Mesenchymal stem cell (in vitro differentiated cells and primary cell): ENCODE measurements at regions not wholly inside any gene's neighbourhood (a gene's known extent, or its start where the extent isn't known, plus 50 kb on each side); places are given as distances from the start of the nearest gene placed in this dataset.

Experiments used
- DNase-seq: peaks from one replicate; pipeline ENCODE4 v3.0.0-alpha.2; 2013
- H2AFZ ChIP-seq: one replicate; pipeline ENCODE4 v1.6.1; 2013; ENCODE audit warnings: low read depth, mild to moderate bottlenecking, control low read depth, inconsistent platforms, low read length, moderate library complexity
- H2AK5ac ChIP-seq: 2 replicates; pipeline ENCODE4 v1.6.1; 2013; ENCODE audit warnings: low read length, moderate library complexity, mild to moderate bottlenecking, inconsistent platforms; ENCODE audit not compliant: severe bottlenecking
- H2BK120ac ChIP-seq: one replicate; pipeline ENCODE4 v1.6.1; 2013; ENCODE audit warnings: low read depth, mild to moderate bottlenecking, inconsistent platforms, low read length, moderate library complexity
- H2BK12ac ChIP-seq, 2 experiments: one replicate each; pipeline ENCODE4 v1.6.1; 2013; ENCODE audit warnings: inconsistent platforms in 2 of 2, low read length in 2 of 2, mild to moderate bottlenecking in 2 of 2, moderate library complexity in 2 of 2, control low read depth in 1 of 2
- H2BK15ac ChIP-seq: one replicate; pipeline ENCODE4 v1.6.1; 2013; ENCODE audit warnings: mild to moderate bottlenecking, low read depth, inconsistent platforms; ENCODE audit not compliant: poor library complexity, severe bottlenecking
- H2BK5ac ChIP-seq: 2 replicates; pipeline ENCODE4 v1.6.1; 2013; ENCODE audit warnings: low read depth, mild to moderate bottlenecking, low read length, control low read depth, inconsistent platforms; ENCODE audit not compliant: poor library complexity, severe bottlenecking
- H3K14ac ChIP-seq, 2 experiments: one replicate each; pipeline ENCODE4 v1.6.1; 2013; ENCODE audit warnings: inconsistent platforms in 2 of 2, low read length in 2 of 2, control low read depth in 1 of 2, mild to moderate bottlenecking in 1 of 2, moderate library complexity in 1 of 2
- H3K18ac ChIP-seq, 2 experiments: one replicate each; pipeline ENCODE4 v1.6.1; 2013; ENCODE audit warnings: inconsistent platforms in 2 of 2, low read length in 2 of 2, control low read depth in 1 of 2, low read depth in 1 of 2, mild to moderate bottlenecking in 1 of 2
- H3K23ac ChIP-seq, 2 experiments: one replicate each; pipeline ENCODE4 v1.6.1; 2013; ENCODE audit warnings: inconsistent platforms in 2 of 2, low read length in 2 of 2, mild to moderate bottlenecking in 2 of 2, moderate library complexity in 2 of 2, control low read depth in 1 of 2
- H3K27ac ChIP-seq: 2 replicates; pipeline ENCODE4 v1.5.1; 2013; ENCODE audit warnings: mild to moderate bottlenecking, moderate library complexity, low read length, control low read depth, inconsistent platforms; ENCODE audit not compliant: poor library complexity, severe bottlenecking
- H3K27me3 ChIP-seq, 2 experiments: 2 replicates each; pipeline versions ENCODE4 v1.6.1 to v1.7.0; 2013; ENCODE audit warnings: low read length in 2 of 2, mild to moderate bottlenecking in 2 of 2, moderate library complexity in 2 of 2, control low read depth in 1 of 2, inconsistent platforms in 1 of 2; ENCODE audit not compliant: control insufficient read depth in 1 of 2, insufficient read depth in 1 of 2
- H3K36me3 ChIP-seq, 2 experiments: 2 replicates each; pipeline versions ENCODE4 v1.6.1 to v1.7.0; 2013; ENCODE audit warnings: low read length in 2 of 2, control low read depth in 1 of 2, inconsistent platforms in 1 of 2, low read depth in 1 of 2, mild to moderate bottlenecking in 1 of 2; ENCODE audit not compliant: insufficient read depth in 2 of 2, control insufficient read depth in 1 of 2
- H3K4ac ChIP-seq, 2 experiments: one replicate each; pipeline ENCODE4 v1.6.1; 2013; ENCODE audit warnings: inconsistent platforms in 2 of 2, low read length in 2 of 2, mild to moderate bottlenecking in 2 of 2, moderate library complexity in 2 of 2, control low read depth in 1 of 2, low read depth in 1 of 2
- H3K4me1 ChIP-seq: 2 replicates; pipeline ENCODE4 v1.6.1; 2013; ENCODE audit warnings: low read depth, low read length, control low read depth; ENCODE audit not compliant: control insufficient read depth, insufficient read depth
- H3K4me2 ChIP-seq: 2 replicates; pipeline ENCODE4 v1.6.1; 2013; ENCODE audit warnings: low read length, mild to moderate bottlenecking, inconsistent platforms; ENCODE audit not compliant: poor library complexity, severe bottlenecking
- H3K4me3 ChIP-seq, 2 experiments: 2 replicates each; pipeline versions ENCODE4 v1.5.1 to v1.7.0; 2013; ENCODE audit warnings: low read length in 2 of 2, mild to moderate bottlenecking in 2 of 2, control low read depth in 1 of 2, low read depth in 1 of 2; ENCODE audit not compliant: insufficient read depth in 1 of 2
- H3K79me1 ChIP-seq: replicated peaks from 2 replicates; pipeline ENCODE4 v1.6.1; 2013; ENCODE audit warnings: mild to moderate bottlenecking, control low read depth, low read length, inconsistent platforms; ENCODE audit not compliant: poor library complexity, severe bottlenecking
- H3K9ac ChIP-seq: 2 replicates; pipeline ENCODE4 v1.7.0; 2013; ENCODE audit warnings: mild to moderate bottlenecking, low read length, moderate library complexity
- H3K9me3 ChIP-seq: 2 replicates; pipeline ENCODE4 v1.7.0; 2013; ENCODE audit warnings: mild to moderate bottlenecking, low read length; ENCODE audit not compliant: control insufficient read depth
- H4K8ac ChIP-seq: one replicate; pipeline ENCODE4 v1.6.1; 2013; ENCODE audit warnings: inconsistent platforms, mild to moderate bottlenecking, low read length, moderate library complexity
- H4K91ac ChIP-seq: one replicate; pipeline ENCODE4 v1.6.1; 2013; ENCODE audit warnings: mild to moderate bottlenecking, low read length, inconsistent platforms
- WGBS: methylation state at CpG from one replicate; pipeline ENCODE4 v1.1.7; 2013; ENCODE audit warnings: mixed read lengths; 5-methylcytosine and 5-hydroxymethylcytosine counted together

GRCh38 chr9:73347720-73348119, 196.1 kb downstream of the ANXA1 start:
- Histone ChIP-seq H3K14ac (no peak overlapping the region), H3K79me1 (no peaks in the 10 kb centered on the region), H4K91ac (no peak overlapping the region), H3K4me1 (no peaks in the 10 kb centered on the region), H3K9ac (no peak overlapping the region), H3K9me3 (peaks cover 8% of the 10 kb centered on the region), H3K4me2 (no peak overlapping the region), H3K36me3 (no peaks in the 10 kb centered on the region), H4K8ac (no peak overlapping the region), H3K4me3 (no peak overlapping the region), H3K27ac (no peak overlapping the region), H3K4ac (no peak overlapping the region), H2BK120ac (no peak overlapping the region), H2BK5ac (no peak overlapping the region), H3K23ac (no peak overlapping the region), H3K18ac (no peak overlapping the region), H2AK5ac (no peak overlapping the region), H2BK15ac (no peak overlapping the region), H3K27me3 (no peaks in the 10 kb centered on the region), H2AFZ (no peak overlapping the region), H2BK12ac (no peak overlapping the region)
- DNase-seq: no peak
- WGBS: 64% methylated on average over 1 of the region's 1 CpG

DNA sequence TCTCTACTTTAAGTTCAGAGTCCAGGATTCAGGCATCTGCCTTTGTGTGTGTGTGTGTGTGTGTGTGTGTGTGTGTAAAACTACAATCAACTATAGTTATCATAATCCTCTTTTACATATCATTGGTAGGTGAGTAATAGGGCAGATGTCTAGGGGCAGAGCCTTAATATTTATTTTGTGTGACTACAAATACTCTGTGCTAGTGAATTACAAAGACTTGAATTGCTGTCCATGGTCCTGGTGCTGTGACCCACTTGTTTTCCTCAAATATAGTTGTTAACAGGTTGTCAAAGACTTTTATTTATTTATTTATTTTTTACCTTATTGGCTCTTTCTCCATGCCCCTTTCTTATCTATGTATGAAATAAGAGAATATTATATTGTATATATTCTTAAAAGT, 196.8 kb downstream of the ANXA1 start:
- no peak overlapping the region for H2AK5ac ChIP-seq
- H4K91ac ChIP-seq: no peak overlapping the region
- H2AFZ ChIP-seq: no peak overlapping the region
- no peak overlapping the region for H3K14ac ChIP-seq
- no peaks in the 10 kb centered on the region for H3K36me3 ChIP-seq
- H3K79me1 ChIP-seq: no peaks in the 10 kb centered on the region
- H3K9me3 ChIP-seq: peaks cover 8% of the 10 kb centered on the region
- DNase-seq: peak; percentile 22
- H3K23ac ChIP-seq: no peak overlapping the region
- no peak overlapping the region for H3K9ac ChIP-seq
- H3K4ac ChIP-seq: no peak overlapping the region
- no peak overlapping the region for H3K18ac ChIP-seq
- H2BK5ac ChIP-seq: no peak overlapping the region
- H3K27me3 ChIP-seq: no peaks in the 10 kb centered on the region
- no peak overlapping the region for H3K27ac ChIP-seq
- no peaks in the 10 kb centered on the region for H3K4me1 ChIP-seq
- H3K4me3 ChIP-seq: no peak overlapping the region
- no peak overlapping the region for H2BK15ac ChIP-seq
- H2BK120ac ChIP-seq: no peak overlapping the region
- no peak overlapping the region for H3K4me2 ChIP-seq
- H4K8ac ChIP-seq: no peak overlapping the region
- no peak overlapping the region for H2BK12ac ChIP-seq

DNA sequence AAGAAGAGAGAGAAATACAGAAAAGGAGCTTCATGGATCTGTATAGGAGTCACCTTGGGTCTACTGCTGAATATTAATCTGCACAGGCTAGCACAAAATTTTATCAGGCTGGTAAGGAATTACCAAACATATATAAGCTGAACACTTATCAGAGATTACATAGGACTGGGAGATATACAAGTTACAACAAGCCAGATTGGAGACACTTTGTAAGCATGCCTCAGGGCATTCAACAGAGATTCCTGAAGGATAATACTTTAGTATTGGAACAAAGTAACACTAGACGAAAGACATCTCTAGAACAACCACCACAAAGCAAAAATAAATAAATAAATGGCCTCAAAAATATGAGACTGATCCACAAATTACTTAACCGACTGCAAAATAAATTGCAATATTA, 197.8 kb downstream of the ANXA1 start:
- Histone ChIP-seq H3K79me1 (no peaks in the 10 kb centered on the region), H4K8ac (no peak overlapping the region), H3K14ac (no peak overlapping the region), H2BK12ac (no peak overlapping the region), H3K23ac (no peak overlapping the region), H3K4me3 (no peak overlapping the region), H3K4ac (no peak overlapping the region), H2AFZ (no peak overlapping the region), H2AK5ac (no peak overlapping the region), H3K36me3 (no peaks in the 10 kb centered on the region), H2BK120ac (no peak overlapping the region), H2BK15ac (no peak overlapping the region), H2BK5ac (no peak overlapping the region), H3K4me1 (no peaks in the 10 kb centered on the region), H4K91ac (no peak overlapping the region), H3K9ac (no peak overlapping the region), H3K4me2 (no peak overlapping the region), H3K27ac (no peak overlapping the region), H3K27me3 (no peaks in the 10 kb centered on the region), H3K9me3 (peaks cover 8% of the 10 kb centered on the region), H3K18ac (no peak overlapping the region)
- 80% methylated on average over 1 of the region's 2 CpGs for WGBS
- DNase-seq: no peak

DNA sequence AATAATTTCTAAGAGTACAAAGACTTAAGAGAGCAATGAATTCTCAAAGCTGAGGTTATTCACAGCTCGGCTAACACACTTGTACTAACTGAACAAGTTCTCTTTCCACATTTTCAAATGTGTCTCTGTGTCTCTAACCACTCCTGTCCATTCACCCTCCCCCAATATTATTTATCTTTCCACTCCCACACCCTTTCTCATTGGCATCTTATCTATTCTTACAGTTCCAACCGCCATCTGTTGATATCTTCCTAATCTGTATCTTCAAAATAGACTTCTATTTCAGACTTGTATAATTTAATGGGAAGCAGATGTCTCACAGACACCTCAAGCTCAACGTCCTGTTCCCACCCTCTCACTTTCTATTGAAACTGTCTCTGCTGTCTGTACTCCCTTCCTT, 205.9 kb downstream of the ANXA1 start:
- Histone ChIP-seq H2AFZ (no peak overlapping the region), H3K79me1 (no peaks in the 10 kb centered on the region), H4K8ac (no peak overlapping the region), H3K9me3 (no peaks in the 10 kb centered on the region), H2BK120ac (no peak overlapping the region), H2BK5ac (no peak overlapping the region), H2AK5ac (no peak overlapping the region), H3K27ac (no peak overlapping the region), H3K4me1 (no peaks in the 10 kb centered on the region), H3K4ac (no peak overlapping the region), H3K14ac (no peak overlapping the region), H3K36me3 (no peaks in the 10 kb centered on the region), H3K4me2 (no peak overlapping the region), H3K23ac (no peak overlapping the region), H2BK12ac (no peak overlapping the region), H2BK15ac (no peak overlapping the region), H3K18ac (no peak overlapping the region), H4K91ac (no peak overlapping the region), H3K9ac (no peak overlapping the region), H3K27me3 (peaks cover 0 to 4% of the 10 kb centered on the region in 2 experiments), H3K4me3 (no peak overlapping the region)
- no peak for DNase-seq
- 65% methylated on average over 3 of the region's 3 CpGs for WGBS
